ENCODE measurements at regions not wholly inside any gene's neighbourhood (a gene's known extent, or its start where the extent isn't known, plus 50 kb on each side); places are given as distances from the start of the nearest gene placed in this dataset.
A peak's percentile ranks its signal among the peaks of the same experiment; 100 is the strongest.

DNA sequence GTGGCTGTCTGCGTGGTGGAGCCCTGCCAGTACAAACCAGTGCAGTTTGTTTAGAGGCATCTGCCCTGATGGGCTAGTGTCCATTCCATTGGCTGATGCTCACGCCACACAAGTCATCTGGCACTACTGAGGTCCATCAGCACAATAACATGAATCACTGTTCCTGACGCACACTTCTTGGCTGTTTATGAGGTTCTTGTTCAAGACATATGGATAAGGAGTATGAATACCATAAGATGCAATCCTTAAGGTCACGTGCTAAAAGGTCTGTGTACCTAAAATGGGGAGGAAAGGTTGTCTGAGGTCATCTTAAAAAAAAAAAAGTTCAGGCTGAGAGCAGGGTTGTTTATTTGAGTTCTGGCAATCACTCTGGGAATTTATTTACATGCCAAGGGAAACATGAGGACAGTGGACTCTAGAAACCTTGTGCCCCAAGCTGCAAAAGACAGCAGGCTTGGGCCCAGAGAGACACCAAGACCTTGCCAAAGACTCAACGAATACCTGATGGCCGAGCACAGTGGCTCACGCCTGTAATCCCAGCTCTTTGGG, 54.1 kb upstream of the SHLD1 start:
- DNase-seq (no peak), ATAC-seq (no peak)
- Mint-ChIP-seq H3K9me3 (no peaks in the 10 kb centered on the region), H3K27ac (no peak overlapping the region), H3K36me3 (ENCODE audit: low read depth) (no peaks in the 10 kb centered on the region), H3K4me1 (ENCODE audit: low read depth) (peaks cover 4% of the 10 kb centered on the region), H3K4me3 (no peak overlapping the region), H3K27me3 (no peaks in the 10 kb centered on the region)
- ChIA-PET CTCF (no interaction called here), POLR2A (no interaction called here)
- intact Hi-C loops (cut with micrococcal nuclease), result no loop called here
- TF ChIP-seq, protein P1, sequence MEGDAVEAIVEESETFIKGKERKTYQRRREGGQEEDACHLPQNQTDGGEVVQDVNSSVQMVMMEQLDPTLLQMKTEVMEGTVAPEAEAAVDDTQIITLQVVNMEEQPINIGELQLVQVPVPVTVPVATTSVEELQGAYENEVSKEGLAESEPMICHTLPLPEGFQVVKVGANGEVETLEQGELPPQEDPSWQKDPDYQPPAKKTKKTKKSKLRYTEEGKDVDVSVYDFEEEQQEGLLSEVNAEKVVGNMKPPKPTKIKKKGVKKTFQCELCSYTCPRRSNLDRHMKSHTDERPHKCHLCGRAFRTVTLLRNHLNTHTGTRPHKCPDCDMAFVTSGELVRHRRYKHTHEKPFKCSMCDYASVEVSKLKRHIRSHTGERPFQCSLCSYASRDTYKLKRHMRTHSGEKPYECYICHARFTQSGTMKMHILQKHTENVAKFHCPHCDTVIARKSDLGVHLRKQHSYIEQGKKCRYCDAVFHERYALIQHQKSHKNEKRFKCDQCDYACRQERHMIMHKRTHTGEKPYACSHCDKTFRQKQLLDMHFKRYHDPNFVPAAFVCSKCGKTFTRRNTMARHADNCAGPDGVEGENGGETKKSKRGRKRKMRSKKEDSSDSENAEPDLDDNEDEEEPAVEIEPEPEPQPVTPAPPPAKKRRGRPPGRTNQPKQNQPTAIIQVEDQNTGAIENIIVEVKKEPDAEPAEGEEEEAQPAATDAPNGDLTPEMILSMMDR (IDR thresholded peaks at IDR 0.05), result no peak

DNA sequence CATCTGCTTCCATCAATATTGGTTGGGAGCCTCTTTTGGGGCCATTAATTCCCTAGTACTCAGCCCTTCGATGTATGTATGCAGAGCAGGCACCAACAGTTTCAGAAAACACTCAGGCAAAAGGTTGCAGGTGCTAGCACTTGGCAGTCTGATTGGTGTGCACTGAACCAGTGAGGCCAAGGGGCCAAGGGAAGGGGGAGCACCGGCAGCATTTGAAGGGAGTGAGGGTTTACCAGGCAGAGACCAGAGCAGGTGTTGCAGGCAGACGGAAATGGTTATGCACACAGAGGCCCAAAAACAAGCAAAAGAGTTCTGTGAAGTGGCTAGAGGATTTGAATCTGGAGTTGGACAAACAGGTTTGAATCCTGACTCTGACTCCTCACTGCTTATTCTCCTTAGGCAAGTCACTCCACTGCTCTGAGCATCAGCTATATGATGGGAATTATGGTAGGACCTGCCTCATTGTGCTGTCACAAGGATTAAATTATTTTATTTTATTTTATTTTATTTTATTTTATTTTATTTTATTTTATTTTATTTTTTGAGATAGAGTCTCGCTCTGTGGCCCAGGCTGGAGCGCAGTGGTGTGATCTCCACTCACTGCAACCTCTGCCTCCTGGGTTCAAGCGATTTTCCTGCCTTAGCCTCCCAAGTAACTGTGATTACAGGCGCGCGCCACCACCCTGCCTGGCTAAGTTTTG, 58.1 kb upstream of the SHLD1 start:
- CTCF ChIA-PET, result no interaction called here
- intact Hi-C loops (cut with micrococcal nuclease), result no loop called here
- Mint-ChIP-seq H3K4me1 (ENCODE audit: low read depth) (peaks cover 4% of the 10 kb centered on the region), H3K27me3 (peaks cover under 1% of the 10 kb centered on the region), H3K36me3 (ENCODE audit: low read depth) (no peaks in the 10 kb centered on the region), H3K27ac (no peak overlapping the region), H3K9me3 (no peaks in the 10 kb centered on the region), H3K4me3 (no peak overlapping the region)
- DNase-seq (peak; percentile 32), ATAC-seq (peak; percentile 53)
- TF ChIP-seq, protein P1 (IDR thresholded peaks at IDR 0.05), result no peak
- POLR2A ChIA-PET, result no interaction called here

DNA sequence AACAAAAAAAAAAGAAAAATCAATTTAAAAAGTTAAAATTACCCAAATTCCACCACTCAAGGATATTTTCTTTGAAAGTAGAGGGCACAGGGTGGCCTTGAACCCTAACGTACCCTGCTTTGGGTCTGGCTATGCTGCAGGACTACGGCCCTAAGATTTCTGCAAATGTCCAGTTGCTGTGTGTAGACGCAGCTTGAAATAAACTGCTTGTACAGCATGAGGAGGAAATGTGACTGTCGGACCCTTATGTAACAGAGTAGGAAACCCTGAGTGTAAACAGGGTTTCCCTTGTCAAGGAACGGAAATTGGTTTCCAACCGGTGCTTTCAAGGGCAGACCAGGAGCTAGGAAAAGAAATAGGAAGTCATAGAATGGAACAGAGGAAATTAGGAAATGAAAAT, 60.7 kb upstream of the SHLD1 start:
- peaks cover 2% of the 10 kb centered on the region for H3K27me3 Mint-ChIP-seq
- POLR2A ChIA-PET, result interaction anchor here (1.2 kb wide), 1 partner anchor 38 kb away, joined by 3 read pairs; no protein-coding TSS in a partner anchor

DNA sequence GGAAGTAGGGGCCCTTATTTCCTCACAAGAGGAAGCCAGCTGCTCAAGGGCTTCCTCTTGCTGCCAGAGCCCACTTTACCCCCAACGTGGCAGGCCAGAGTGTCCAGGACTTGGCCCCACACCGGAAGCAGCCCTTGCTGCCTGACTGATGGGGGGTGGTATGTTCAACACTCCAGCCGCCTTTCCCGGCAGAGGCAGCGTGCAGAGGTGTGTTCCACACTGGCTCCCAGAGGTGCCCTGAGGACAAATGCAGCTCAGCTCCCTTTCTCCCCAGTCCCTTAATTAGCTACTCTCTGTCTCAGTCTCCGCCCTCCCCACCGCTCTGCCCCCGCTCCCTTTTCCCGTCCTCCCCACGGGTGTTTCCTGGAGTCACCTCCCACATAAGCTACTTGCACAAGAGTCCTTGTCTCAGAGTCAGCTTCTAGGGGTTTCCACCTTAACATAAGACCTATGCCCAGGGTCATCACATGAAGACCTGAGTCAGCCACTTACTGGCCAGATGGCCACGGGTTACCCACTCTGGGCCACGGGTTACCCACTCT, 61.7 kb upstream of the SHLD1 start:
- H3K4me1 Mint-ChIP-seq (ENCODE audit: low read depth), result peaks cover 4% of the 10 kb centered on the region
- intact Hi-C loops (cut with micrococcal nuclease), result no loop called here
- no peak for ATAC-seq
- no peaks in the 10 kb centered on the region for H3K36me3 Mint-ChIP-seq (ENCODE audit: low read depth)
- no peak overlapping the region for H3K4me3 Mint-ChIP-seq
- ChIA-PET CTCF (interaction anchor here (0.6 kb wide), 1 partner anchor 28 kb away, joined by 3 read pairs; no protein-coding TSS in a partner anchor), POLR2A (no interaction called here)
- TF ChIP-seq, protein P1 (IDR thresholded peaks at IDR 0.05), result no peak
- peaks cover 2% of the 10 kb centered on the region for H3K27me3 Mint-ChIP-seq
- no peak overlapping the region for H3K27ac Mint-ChIP-seq
- H3K9me3 Mint-ChIP-seq, result no peaks in the 10 kb centered on the region
- no peak for DNase-seq

More for the DNA sequence above, 60.7 kb upstream of the SHLD1 start:
- no peak for DNase-seq
- peaks cover 4% of the 10 kb centered on the region for H3K4me1 Mint-ChIP-seq (ENCODE audit: low read depth)
- no peak for ATAC-seq
- CTCF ChIA-PET, result no interaction called here
- H3K36me3 Mint-ChIP-seq (ENCODE audit: low read depth), result no peaks in the 10 kb centered on the region
- no peaks in the 10 kb centered on the region for H3K9me3 Mint-ChIP-seq
- no peak overlapping the region for H3K27ac Mint-ChIP-seq
- intact Hi-C loops (cut with micrococcal nuclease), result no loop called here
- H3K4me3 Mint-ChIP-seq, result no peak overlapping the region
- TF ChIP-seq, protein P1 (IDR thresholded peaks at IDR 0.05), result no peak

DNA sequence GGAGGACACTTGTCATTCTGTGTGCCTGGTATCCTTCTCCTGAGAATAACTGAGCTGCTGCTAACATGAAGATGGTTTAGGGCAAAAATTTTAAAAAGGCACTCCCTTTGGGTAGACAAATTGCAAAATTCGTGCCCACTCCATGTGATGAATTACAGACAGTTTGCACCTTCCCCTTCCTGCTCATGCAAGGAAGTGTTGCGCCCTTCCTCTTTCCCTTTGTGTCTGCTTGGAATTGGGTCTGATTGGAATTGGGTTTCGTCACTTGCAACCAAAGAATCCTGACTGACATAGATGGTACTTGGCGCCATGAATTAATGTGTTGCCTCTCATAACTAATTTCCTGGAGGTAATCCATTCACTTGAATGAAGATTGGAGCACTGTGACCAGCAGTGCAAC, 62.3 kb upstream of the SHLD1 start:
- H3K27me3 Mint-ChIP-seq, result peaks cover 2% of the 10 kb centered on the region
- CTCF ChIA-PET, result no interaction called here
- ATAC-seq (no peak), DNase-seq (no peak)
- peaks cover 4% of the 10 kb centered on the region for H3K4me1 Mint-ChIP-seq (ENCODE audit: low read depth)
- intact Hi-C loops (cut with micrococcal nuclease), result no loop called here
- no peak overlapping the region for H3K27ac Mint-ChIP-seq
- no peaks in the 10 kb centered on the region for H3K9me3 Mint-ChIP-seq
- no peaks in the 10 kb centered on the region for H3K36me3 Mint-ChIP-seq (ENCODE audit: low read depth)
- POLR2A ChIA-PET, result no interaction called here
- no peak overlapping the region for H3K4me3 Mint-ChIP-seq
- TF ChIP-seq, protein P1 (IDR thresholded peaks at IDR 0.05), result no peak

Data from activated CD8-positive, alpha-beta T cell treated with anti-CD3 and anti-CD28 coated beads for 36 hours (primary cell).